GM13976 (cell line): ENCODE measurements at regions not wholly inside any gene's neighbourhood (a gene's known extent, or its start where the extent isn't known, plus 50 kb on each side); places are given as distances from the start of the nearest gene placed in this dataset.

Source experiments
- DNase-seq: peaks from one replicate; pipeline ENCODE4 v3.0.0; 2012; ENCODE audit warnings: low spot score
- in situ Hi-C: fragments of 300-500 bp; cut with MboI; formaldehyde crosslinking; loops from one replicate; pipeline ENCODE4 v1.12.0; 2022; ENCODE audit warnings: low sequenced_read_pairs, mixed read lengths, inconsistent platforms; ENCODE audit not compliant: unreplicated experiment
- TF ChIP-seq, protein P1 (sequence below): IDR thresholded peaks from 2 replicates; pipeline ENCODE4 v1.5.1; 2012; ENCODE audit warnings: borderline replicate concordance, mild to moderate bottlenecking; ENCODE audit not compliant: insufficient read depth; ENCODE audit errors: extremely low read depth, missing control alignments, control extremely low read depth

DNA sequence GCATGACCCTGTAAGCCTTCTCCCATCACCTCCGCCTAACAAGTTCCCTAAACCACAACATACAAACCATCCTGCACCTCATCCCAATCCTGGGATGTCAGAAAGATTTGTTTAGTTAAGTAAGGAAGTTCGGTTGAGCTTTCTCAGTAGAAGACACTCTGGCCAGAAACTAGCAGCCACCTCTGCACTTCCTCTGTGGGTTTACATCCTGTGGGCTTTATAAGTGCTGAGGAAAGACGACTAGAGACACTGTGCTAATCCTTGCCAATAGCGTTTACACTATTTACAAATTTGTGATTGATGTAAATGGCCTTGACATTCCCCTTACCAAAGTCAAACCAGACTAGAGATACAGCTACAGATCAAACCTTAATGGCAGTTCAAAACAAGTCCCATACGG, 246.0 kb downstream of the KDM5D start:
- in situ Hi-C loops = no loop called here
- DNase-seq = no peak
- TF ChIP-seq, protein P1, sequence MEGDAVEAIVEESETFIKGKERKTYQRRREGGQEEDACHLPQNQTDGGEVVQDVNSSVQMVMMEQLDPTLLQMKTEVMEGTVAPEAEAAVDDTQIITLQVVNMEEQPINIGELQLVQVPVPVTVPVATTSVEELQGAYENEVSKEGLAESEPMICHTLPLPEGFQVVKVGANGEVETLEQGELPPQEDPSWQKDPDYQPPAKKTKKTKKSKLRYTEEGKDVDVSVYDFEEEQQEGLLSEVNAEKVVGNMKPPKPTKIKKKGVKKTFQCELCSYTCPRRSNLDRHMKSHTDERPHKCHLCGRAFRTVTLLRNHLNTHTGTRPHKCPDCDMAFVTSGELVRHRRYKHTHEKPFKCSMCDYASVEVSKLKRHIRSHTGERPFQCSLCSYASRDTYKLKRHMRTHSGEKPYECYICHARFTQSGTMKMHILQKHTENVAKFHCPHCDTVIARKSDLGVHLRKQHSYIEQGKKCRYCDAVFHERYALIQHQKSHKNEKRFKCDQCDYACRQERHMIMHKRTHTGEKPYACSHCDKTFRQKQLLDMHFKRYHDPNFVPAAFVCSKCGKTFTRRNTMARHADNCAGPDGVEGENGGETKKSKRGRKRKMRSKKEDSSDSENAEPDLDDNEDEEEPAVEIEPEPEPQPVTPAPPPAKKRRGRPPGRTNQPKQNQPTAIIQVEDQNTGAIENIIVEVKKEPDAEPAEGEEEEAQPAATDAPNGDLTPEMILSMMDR = no peak

DNA sequence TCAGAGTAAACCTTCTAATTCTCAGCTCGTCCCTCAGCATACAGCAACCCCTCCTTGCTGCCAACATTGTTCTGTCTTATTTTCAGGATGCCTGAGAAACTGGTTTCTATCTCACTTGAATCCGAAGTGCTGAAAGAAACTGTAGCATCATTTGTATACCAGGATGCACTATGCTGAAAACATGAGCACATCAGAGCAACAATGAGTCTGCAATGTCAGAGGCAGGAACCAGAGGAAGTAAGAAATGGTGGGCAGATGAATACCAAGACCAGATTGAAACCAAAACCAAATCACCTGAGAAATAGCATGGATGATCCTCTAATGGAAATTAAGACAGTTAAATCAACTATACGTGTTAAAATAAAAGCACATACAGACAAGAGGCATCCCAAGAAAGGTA, 257.0 kb downstream of the KDM5D start:
- in situ Hi-C loops = no loop called here
- TF ChIP-seq, protein P1 = no peak
- no peak for DNase-seq

DNA sequence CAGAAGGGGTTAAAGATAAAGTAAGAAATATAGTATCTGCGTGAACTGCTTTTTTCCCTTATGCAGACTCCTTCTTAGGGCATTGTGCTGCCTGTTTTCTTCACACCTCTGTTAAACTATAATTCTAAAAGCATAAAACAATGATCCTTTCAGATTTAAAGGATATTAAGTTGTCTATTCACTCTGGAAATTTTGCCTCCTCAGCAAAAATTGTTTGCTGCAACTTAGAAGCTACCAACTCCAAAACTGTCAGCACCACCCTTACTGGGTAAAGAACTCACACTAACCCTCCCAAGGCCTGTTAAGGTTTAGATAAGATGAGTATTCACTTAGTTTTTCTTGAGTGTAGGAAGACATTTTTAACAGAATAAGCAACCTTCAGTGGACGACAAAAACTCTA, 259.5 kb downstream of the KDM5D start:
- no peak for DNase-seq
- TF ChIP-seq, protein P1 = no peak
- in situ Hi-C loops = no loop called here

DNA sequence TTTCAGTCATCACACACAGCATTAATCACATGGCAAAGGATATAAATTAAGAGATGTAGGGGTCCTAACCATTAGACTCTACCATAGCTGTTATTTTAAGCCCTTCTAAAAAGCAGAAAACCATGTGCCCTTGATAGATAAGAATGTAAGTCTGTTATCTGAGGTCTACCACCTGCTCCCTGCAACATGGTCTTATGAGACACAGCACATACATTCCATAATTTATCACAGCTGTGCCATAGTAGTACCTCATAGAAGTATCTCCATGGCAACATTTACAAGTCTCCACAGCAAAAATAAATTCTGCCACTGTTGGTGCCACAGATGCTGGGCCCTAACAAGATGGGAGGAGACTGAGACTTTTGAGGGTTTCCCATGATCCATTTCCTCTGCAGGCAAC, 265.4 kb downstream of the KDM5D start:
- in situ Hi-C loops = no loop called here
- DNase-seq = no peak
- TF ChIP-seq, protein P1 = no peak

DNA sequence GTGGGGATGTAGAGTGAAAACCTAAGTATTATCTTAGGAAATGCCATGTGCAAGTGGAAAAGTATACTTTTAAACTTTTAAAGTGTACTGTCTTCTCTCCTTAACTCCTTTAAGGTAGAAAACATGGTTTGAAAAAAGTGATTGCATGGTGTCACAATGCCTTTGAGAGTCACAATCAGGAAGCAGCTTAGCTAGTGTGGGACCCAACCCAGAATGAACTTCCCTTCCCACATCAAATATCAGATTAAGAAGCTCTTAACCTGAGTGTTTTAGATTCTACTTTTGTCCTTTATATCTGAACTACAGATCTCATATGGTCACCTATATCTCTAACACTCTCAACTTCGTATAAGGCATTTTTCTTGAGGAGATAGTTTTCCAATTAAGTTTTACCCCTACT, 266.6 kb downstream of the KDM5D start:
- DNase-seq = no peak
- in situ Hi-C loops = no loop called here
- TF ChIP-seq, protein P1 = no peak

DNA sequence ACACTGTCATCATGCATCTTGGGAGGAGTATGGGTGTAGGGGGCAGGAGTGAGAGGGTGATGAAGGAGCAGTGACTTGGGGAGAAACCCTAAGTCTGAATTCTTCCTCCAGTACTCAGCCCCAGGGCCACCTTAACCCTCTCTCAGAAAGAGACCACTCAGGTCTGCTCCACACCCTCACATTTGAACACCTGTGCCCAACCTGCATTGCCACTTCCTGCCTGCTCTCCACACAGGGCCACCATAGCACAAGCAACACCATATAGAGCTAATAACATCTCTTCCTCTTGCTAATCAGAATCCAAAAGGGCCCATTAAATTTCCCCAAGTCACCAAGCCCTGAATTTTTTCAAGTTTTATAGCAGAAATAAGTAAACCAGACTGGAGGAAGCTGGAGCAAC, 278.7 kb downstream of the KDM5D start:
- in situ Hi-C loops = no loop called here
- no peak for DNase-seq
- TF ChIP-seq, protein P1 = no peak
